RKO (cell line): ENCODE measurements at regions not wholly inside any gene's neighbourhood (a gene's known extent, or its start where the extent isn't known, plus 50 kb on each side); places are given as distances from the start of the nearest gene placed in this dataset.
"Not testable (repeated sequence)": the region's sequence is repeated elsewhere in the genome, so short reads cannot be mapped to it uniquely, and the experiment has no call there.

Source experiments
- DNase-seq: peaks from one replicate; pipeline ENCODE4 v3.0.0-alpha.2; 2016; ENCODE audit warnings: low spot score

GRCh38 chr11:23151819-23152218 is 291.5 kb upstream of the CCDC179 start:
- DNase-seq = no peak

GRCh38 chr11:23155503-23155902 is 295.2 kb upstream of the CCDC179 start:
- no peak for DNase-seq

GRCh38 chr11:23164022-23164421 is 303.7 kb upstream of the CCDC179 start:
- no peak for DNase-seq

- DNase-seq = no peak
These were observed 306.1 kb upstream of the CCDC179 start for GRCh38 chr11:23166376-23166775.

DNA sequence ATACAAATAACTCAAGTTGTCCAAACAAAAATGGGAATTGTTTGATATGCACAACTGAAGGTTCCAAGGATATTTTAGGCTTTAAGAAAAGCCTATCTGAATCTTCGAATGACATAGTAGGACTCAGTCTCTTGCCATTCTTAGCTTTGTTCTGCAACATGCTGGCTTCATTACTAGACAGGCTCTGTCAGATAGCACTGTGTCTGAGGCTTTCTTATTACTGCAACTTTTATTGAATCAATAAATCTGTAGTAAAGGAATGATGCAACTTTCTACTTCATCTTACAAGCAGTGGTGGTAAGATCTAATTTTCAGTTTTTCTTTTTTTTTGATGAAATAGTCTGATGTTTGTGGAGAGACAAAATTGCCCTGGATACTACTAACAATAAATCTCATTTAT is 319.3 kb upstream of the CCDC179 start:
- no peak for DNase-seq

DNA sequence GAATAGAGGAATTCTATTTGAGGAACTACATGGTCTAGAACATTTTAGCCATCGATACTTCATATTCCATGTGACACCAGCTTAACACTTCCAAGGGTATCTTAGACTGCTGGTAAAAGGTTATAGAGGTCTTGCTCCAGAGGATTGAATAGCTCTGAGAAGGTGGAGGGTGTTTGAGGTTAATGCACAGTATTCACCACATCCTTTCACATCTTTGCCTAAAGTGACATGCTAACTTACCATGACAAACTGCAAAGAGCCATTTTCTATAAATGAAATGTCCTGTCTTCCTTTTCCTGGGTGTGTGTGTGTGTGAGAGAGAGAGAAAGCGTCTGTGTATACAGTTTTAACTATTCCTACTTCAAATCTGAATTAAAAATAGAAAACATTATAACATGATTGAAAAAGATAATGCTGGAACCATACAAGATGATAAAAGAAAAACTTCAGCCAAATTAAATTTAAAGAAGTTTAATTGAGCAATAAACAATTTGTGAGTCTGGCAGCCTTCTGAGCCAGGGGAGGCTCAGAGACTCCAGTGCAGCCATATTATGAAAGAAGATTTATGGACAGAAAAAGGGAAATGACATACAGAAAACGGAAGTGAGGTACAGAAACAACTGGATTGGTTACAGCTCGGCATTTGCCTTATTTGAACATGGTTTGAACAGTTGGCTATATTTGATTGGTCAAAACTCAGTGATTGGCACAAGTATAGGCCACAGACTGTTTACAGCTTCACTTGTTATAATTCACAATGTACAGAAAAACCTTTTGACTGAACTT is 320.9 kb upstream of the CCDC179 start:
- no peak for DNase-seq

GRCh38 chr11:23192256-23192655 is 332.0 kb upstream of the CCDC179 start:
- DNase-seq = no peak

GRCh38 chr11:23201936-23202522 is 341.8 kb upstream of the CCDC179 start:
- DNase-seq = no peak

- no peak for DNase-seq
These were observed 342.3 kb upstream of the CCDC179 start for GRCh38 chr11:23202611-23203010.

GRCh38 chr11:23205156-23205871 is 345.0 kb upstream of the CCDC179 start:
- no peak for DNase-seq

DNA sequence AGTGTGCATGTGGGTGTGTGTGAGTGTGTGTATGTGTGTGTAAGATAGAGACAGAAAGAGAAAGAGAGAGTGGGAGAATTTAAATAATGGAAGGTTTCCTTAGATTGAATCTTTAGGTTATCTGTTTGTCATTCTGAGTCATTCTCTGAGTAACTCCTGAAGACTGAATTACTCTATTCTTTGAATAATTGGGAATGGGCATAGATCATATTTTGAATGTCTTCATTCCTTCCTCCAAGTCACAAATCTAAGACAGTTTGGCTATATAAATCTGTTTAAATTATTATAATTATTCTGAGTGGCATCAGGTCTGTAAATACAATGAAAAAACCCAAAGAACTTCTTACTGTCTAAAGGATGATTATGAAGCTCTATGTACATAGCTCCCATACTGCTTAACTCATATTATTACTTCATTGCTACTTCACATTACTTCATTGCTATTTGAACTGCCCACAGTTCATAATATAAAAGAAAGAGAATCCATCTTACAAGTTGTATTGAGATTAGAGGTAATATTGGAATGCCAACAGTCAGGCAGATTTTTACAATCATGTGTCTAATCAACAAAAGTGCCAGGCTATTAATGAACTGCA is 346.6 kb upstream of the CCDC179 start:
- no peak for DNase-seq

DNA sequence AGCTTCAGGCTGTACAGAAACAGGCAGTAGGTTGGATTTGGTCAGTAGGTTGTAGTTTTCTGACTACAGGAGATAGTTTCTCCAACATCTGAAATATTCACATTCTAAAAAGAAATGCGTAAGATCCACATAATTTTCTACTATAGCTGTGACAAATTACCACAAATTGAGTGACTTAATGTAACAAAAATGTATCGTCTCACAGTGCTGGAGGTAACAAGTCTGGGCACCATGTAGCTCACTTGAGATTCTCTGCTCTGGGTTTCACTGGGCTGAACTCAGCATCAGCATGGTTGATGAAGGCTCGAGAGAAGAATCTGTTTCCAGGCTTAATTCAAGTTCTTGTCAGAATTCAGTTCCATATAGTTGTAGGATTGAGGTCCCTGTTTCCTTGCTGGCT is 350.9 kb upstream of the CCDC179 start:
- DNase-seq = no peak

DNA sequence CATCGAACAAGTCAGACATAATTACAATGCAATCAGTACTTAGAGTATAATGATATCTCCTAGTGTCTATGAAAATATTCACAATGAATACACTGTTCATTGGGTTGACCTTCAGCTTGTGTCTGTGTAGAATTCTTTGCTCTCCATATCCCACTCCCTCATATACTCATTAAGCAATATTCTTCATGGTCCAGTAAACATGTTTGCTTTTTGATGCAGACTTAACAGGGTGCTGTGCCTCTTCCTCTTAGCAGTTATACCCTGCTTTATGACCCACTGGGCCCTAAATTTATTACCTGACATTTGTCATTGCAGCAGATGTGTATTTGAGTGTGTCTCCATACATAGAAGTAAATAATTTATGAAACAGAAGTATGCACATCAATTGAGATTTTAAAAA is 352.5 kb upstream of the CCDC179 start:
- DNase-seq = no peak

DNA sequence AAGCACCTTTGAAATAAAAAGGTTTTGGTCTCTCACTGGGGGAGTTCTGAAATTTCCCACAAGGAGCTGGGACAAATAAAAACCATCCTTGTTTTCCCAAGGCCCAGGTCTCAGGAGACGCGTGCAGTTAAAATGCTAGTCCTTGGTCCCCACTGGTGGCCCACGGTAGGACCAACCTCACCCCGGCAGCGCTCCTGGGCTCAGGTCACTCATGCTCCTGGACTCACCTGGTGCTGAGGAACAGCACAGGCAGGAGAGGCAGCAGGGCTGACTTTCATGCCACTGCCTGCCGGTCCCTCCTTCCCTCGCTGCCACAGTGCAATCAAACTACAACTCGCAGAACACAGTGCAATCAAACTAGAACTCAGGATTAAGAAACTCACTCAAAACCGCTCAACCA is 356.8 kb upstream of the CCDC179 start:
- DNase-seq = no peak

DNA sequence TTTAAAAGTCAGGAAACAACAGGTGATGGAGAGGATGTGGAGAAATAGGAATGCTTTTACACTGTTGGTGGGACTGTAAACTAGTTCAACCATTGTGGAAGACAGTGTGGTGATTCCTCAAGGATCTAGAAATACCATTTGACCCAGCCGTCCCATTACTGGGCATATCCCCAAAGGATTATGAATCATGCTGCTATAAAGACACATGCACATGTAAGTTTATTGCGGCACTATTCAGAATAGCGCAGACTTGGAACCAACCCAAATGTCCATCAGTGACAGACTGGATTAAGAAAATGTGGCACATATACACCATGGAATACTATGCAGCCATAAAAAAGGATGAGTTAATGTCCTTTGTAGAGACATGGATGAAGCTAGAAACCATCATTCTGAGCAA is 359.8 kb upstream of the CCDC179 start:
- not testable (repeated sequence) for DNase-seq

- DNase-seq = no peak
These were observed 361.1 kb upstream of the CCDC179 start for GRCh38 chr11:23221366-23221765.

DNA sequence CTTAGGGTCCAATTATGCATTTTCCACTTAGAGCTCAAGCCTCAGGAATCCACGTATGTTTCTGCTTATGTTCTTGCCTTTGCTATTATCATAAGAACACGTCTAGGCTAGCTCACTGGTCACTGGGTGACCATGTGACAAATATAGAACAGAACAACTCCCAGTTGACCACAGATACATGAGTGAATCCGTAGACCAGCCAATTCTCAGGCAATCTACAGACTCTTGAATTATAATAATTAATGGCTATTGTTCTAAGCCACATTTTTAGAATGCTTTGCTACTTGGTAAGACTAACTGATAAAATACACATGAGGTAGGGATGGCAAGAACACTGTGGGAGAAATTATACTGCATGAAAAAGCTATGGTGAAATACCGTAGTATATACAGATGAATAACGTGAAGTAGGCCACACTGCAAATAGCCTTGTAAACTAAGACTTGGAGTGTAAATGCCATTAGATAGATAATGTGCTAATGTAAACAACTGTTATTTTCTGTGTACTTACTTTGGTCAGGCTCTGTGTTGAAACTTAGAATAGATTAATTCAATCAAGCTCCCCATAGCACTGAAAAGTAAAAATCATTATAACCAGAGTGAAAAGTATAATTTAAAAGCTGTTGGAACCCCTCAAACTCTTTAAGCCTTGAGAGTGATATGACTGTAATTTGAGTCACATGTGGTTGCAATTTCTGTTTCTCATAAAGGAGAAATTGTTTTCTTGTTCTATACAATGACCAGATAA is 366.2 kb upstream of the CCDC179 start:
- no peak for DNase-seq

- DNase-seq = no peak
These were observed 366.8 kb upstream of the CCDC179 start for GRCh38 chr11:23227078-23227445.

DNA sequence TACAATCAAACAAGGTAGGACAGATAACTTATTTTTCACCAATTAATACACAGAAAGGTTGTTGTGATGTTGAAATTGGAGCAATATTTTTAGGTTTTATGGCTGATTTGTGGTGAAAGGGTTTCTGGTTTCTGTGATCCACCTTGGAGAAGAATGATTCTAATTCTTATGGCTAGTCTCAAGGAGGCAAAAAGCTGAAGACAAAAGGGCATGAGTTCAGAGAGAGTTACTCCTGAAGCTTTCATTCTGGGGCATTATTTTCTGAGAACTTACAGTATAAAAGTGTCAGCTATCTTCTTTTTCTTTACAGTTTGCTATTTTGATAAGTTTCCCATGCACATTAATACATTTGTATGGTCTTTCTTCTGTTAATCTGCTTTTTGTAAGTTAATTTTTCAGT is 372.4 kb upstream of the CCDC179 start:
- DNase-seq = no peak

DNA sequence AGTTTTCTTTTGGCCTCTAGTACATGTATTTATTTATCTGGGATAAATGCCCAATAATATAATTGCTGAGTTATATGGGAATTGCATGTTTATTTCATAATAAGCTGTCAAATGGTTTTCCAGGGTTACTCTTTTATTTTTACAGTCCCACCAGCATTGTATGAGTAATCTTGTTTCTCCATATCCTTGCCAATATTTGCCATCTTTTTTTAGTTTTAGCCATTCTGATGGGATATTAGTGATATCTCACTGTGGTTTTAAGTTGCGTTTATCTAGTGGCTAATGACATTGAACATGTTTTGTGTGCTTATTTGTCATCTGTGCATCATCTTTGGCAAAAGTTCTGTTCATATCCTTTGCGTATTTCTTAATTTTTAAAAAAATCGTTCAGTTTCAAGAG is 372.8 kb upstream of the CCDC179 start:
- no peak for DNase-seq

DNA sequence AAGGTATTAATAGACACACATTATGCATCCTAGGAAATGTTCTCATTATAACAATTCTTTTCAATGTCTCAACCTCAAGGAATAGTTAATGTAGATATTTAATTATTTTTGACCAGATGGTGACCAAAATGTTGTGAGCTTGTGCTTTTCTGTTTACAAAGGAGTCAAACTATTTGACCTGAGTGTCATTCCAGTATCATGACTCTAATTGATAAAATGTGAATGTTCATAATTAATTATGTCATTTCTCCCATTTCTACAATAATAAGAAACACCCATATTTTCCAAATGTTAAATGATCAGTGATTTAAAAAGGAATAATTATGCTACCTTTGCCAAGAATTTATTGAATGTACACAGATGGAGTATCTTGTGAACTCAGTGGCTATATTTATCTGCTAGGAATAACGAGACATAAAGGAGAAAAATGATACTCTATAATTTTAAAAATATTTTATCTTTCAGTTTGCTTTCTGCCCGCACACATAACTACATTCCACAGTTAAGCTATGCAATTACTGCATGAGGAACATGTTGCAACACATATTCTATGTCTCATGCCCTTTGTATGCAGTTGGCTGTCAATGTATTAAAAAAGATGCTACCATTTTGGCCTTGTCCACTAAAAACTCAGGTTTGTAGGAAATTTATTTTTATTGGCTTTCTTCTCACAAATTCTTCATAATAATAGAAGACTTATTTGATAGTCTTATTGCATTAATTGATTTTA is 376.7 kb upstream of the CCDC179 start:
- no peak for DNase-seq

GRCh38 chr11:23252426-23252825 is 392.2 kb upstream of the CCDC179 start:
- DNase-seq = no peak
